Activated CD4-positive, alpha-beta T cell treated with anti-CD3 and anti-CD28 coated beads, Interleukin-2, amount 50 U/mL, for 1 hour (primary cell): ENCODE measurements at regions not wholly inside any gene's neighbourhood (a gene's known extent, or its start where the extent isn't known, plus 50 kb on each side); places are given as distances from the start of the nearest gene placed in this dataset.
"Not testable (repeated sequence)": the region's sequence is repeated elsewhere in the genome, so short reads cannot be mapped to it uniquely, and the experiment has no call there.

ENCODE experiments used
- DNase-seq: peaks from one replicate; pipeline ENCODE4 v3.0.0-alpha.2; 2020

GRCh38 chr9:30944741-30945280, 1439.6 kb upstream of the ACO1 start:
- DNase-seq = no peak

DNA sequence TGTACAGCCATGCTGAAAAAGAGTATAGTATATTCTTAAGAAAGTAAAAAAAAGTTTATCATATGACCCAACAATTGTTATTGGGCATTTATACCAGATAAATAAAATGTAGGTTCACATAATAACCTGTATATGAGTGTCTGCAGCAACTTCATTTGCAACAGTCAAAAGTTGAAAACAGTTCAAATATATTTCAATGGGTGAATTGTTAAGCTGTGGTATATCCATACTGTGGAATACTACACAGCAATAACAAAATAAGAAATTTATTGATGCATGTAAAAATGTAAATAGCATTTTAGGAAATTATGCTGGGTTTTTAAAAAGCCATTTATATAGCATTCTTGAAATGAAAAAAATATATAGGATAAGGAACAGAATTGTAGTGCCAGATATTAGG, 1420.1 kb upstream of the ACO1 start:
- no peak for DNase-seq

DNA sequence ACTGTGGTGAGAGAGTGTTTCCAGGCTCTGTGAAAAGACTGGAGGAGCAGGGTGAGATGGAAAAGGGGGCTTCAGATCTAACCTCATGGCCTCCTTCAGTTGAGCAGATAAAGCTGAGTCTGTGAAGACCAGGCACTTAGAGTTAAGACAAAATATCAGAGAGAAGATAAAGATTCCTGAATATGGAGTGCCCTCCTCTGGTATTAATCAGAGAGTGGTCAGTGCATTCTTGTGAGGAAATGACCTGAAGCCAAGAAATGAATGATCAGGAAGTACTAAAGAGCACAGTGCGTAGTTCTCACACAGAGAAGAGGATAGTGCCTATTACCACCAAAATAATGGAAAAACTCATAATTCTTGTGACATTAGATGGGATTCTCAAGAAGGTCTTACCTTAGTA, 1417.0 kb upstream of the ACO1 start:
- DNase-seq = no peak

DNA sequence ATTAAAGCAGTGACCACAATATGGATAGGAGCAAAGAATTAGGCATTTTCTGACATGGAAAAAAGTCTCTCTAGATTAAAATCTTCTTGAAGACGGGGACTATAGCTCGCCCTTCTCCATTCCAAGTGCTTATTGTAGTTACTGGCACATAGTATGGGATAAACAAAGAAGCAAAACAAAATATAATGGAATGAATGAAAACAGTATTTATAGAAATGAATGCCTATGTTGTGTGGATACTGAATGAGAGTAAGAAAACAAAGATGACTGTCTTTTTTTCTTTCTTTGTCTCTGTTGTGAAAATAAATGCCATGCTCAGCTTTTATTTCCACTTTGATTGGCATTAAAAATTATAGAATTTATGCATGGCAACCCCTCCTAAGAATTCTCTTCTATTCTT, 1414.3 kb upstream of the ACO1 start:
- DNase-seq = no peak

- DNase-seq = no peak
Observed at GRCh38 chr9:30970812-30971211, 1413.6 kb upstream of the ACO1 start.

DNA sequence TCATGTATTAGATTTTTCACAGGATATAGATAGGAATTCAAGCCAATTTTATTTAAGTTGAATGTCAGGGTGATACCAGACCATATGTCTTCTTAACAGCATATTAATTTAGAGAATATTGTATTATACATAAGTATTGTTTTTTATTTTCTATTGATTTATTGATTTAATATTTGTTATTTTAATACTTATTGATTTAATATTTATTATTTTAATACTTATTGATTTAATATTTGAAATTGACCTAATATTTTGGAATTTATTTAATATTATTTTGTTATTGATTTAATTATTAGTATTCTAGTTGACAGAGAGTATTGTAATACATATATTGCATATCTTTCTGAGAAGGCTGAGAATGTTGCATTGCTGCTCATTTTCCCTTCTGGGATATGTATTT, 1411.8 kb upstream of the ACO1 start:
- no peak for DNase-seq

DNA sequence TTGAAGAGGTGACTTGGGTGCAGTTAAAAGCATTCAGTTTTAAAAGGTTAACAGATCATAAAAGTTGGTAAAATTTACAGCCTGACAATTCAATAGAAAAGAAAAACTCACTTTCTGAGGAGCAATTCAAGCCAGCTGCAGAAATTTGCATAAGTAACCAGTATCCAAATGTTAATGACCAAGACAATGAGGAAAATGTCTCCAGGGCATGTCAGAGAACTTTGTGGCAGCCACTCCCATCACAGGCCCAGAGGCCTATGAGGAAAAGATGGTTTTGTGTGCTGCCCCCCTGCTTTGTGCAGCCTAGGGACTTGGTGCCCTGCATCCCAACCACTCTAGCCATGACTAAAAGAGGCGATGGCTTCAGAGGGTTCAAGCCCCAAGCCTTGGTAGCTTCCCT, 1406.5 kb upstream of the ACO1 start:
- no peak for DNase-seq

DNA sequence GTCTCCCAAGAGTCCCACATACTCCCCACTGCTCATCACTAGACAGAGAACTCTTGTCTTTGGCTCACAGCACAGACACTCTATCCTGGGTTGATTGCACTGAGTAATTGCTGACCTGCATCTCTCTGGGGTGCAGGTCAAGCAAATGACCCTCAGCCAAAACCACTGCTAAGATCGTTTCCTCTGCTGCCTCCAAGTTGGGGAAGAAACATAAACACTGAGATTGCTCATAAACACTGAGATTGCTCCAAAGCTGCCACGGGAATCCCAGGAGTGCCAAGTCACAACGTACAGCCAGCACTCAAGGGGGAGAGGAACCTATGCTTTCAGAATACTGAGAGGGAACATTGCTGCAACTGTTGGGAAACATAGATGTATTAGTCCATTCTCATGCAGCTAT, 1402.1 kb upstream of the ACO1 start:
- no peak for DNase-seq

DNA sequence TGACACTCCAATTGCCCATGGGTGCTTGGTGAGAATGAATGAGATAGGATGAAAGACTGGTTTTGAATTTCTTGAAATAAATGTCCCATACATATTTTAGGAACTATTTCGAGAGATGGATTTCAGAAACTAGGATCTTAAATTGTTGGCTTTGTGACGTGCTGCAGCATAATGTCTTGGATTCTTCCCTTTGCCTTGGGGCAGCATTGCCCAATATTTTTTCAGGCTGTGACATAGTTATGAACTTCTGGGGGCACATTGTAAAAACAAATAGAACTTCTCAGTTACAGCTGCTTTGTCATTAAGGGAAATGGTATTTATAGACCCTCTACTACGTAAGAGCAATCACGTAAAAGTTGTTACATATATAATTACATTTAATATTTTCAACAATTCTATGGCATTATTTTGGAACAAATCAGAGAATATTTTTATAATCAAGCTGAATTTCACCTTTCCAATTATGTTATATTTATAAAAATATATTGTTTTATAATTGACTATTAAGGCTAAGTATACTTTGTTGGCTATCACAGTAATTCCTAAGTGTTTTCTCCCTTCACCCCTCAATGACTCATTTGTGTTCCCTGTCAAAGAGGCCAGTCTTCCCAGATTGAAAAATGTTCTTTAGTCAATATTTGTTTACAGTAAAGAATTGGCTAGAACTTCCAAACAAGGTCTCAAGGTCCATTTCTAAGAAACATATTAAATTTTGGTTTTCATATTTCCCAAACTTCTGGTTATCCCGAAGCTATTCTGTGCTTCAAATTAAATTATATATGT, 1388.3 kb upstream of the ACO1 start:
- DNase-seq = no peak

DNA sequence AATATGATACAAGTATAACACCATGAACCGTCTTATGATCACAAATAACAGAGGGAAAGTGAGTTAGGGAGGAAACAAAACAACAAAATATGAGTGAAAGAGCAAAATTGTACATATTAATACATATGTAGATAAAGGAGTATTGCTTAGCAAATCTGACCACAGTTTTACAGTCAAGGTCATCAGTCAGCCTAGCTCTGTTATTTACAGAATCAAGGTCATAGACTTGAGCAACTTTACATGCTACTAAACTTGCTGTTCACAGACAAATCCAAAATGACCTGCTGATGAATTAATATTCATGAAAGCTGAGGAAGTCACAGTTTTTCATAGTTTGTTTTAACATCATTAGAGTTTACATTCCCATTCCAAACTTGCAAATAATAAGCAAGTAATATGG, 1387.7 kb upstream of the ACO1 start:
- DNase-seq = no peak

- no peak for DNase-seq
Observed at GRCh38 chr9:30997291-30997690, 1387.2 kb upstream of the ACO1 start.

GRCh38 chr9:31005086-31005665, 1379.3 kb upstream of the ACO1 start:
- DNase-seq = no peak

GRCh38 chr9:31013371-31013770, 1371.1 kb upstream of the ACO1 start:
- no peak for DNase-seq

- no peak for DNase-seq
Observed at GRCh38 chr9:31023847-31024246, 1360.6 kb upstream of the ACO1 start.

- no peak for DNase-seq
Observed at GRCh38 chr9:31027678-31028077, 1356.8 kb upstream of the ACO1 start.

- DNase-seq = no peak
Observed at GRCh38 chr9:31028137-31028536, 1356.3 kb upstream of the ACO1 start.

GRCh38 chr9:31030741-31031202, 1353.7 kb upstream of the ACO1 start:
- no peak for DNase-seq

DNA sequence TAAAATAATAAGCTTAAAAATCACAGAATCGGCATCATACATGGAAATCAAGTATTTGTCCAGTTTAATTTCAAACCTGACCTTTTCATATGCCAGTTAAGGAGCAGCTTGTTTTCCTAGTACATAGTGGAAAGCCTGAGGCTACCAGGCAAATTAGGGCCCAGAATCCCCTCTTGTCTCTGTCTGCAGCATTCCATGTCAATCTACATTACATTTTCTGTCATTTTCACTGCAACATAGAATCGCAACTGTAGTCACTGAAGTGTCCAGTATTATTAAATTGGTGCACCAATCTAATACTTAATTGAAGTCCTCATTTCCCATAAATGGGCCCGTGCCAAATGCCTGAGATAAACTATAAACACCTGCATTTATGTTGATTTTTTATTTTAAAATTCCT, 1352.2 kb upstream of the ACO1 start:
- no peak for DNase-seq

DNA sequence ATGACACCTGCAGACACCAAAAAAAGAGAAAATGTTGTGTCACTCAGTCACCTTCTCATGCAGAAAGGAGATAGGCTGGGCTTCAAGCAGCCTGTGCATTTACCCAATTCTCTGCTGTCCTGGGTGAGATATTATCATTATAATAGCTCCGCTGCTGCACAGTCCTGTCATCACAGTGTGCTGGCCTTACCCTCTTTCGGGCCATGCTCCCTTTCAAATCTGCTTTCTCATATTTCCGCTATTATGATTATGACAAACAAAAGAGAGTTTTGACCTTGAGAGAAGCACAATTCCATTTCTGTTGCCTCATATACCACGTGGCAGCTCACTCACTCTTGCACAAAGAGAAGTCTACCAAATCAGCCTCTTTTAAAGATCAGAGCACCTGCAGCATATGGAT, 1350.1 kb upstream of the ACO1 start:
- DNase-seq = no peak

DNA sequence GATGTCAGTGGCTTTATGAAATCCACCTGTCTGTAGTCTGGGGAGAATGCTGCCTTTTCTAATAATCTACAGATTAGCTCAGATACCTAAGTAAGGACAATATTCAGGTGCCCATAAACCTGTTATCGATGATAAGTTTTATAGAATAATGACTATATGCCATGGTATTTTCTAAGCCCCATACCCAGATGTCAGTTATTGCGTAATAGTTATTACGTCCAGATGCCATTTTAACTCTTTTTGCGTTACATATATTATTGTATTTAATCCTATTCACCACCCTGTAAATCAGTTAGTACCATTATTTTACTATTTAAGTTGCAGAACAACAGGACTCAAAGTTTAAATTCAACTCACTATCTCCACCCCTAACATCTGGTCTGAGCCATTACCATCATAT, 1343.9 kb upstream of the ACO1 start:
- DNase-seq = no peak

- DNase-seq = no peak
Observed at GRCh38 chr9:31045810-31046209, 1338.6 kb upstream of the ACO1 start.

- not testable (repeated sequence) for DNase-seq
Observed at GRCh38 chr9:31061592-31061991, 1322.9 kb upstream of the ACO1 start.

GRCh38 chr9:31065691-31066090, 1318.8 kb upstream of the ACO1 start:
- no peak for DNase-seq

DNA sequence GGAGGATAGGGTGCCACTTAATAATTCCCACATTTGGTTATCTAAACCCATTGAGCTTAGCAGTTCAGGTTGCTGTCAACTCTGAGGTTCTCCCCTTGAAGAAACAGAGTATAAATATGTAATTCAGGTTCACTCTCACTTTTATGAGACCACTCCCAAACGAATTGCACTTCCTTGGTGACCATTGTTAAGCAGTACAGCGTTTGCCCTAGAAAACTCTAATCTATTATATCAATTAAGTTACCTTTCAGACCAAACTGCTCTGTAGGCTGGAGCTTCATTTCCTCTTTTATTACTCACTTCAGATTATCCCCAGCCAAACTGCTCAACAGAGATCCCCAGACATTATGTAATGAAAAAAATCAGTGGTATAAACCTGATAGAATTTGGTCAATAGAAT, 1317.0 kb upstream of the ACO1 start:
- no peak for DNase-seq
